Right cardiac atrium (tissue), 5 donors: ENCODE measurements at regions not wholly inside any gene's neighbourhood (a gene's known extent, or its start where the extent isn't known, plus 50 kb on each side); places are given as distances from the start of the nearest gene placed in this dataset.

ENCODE experiments used
- ATAC-seq, 2 donors: fragments of 200-7000 bp; cut with Tn5 transposase; one replicate each; pipeline versions ENCODE4 v1.8.0 to v1.9.1; 2020; ENCODE audit warnings: moderate library complexity in 2 of 2, mild to moderate bottlenecking in 1 of 2
- DNase-seq, 3 donors: peaks; one replicate each; pipeline ENCODE4 v3.0.0-alpha.2; 2020
- H3K27ac ChIP-seq: one replicate; pipeline ENCODE4 v1.5.1; 2013; ENCODE audit warnings: mild to moderate bottlenecking, low read length, control low read depth, moderate library complexity
- H3K27me3 ChIP-seq: one replicate; pipeline ENCODE4 v1.6.1; 2013; ENCODE audit not compliant: control insufficient read depth, insufficient read depth
- H3K4me1 ChIP-seq: one replicate; pipeline ENCODE4 v1.6.1; 2013; ENCODE audit warnings: low read length; ENCODE audit not compliant: control insufficient read depth, insufficient read depth
- H3K4me3 ChIP-seq: one replicate; pipeline ENCODE4 v1.5.1; 2013; ENCODE audit warnings: low read length, control low read depth
- H3K9me3 ChIP-seq: one replicate; pipeline ENCODE4 v1.6.1; 2013; ENCODE audit warnings: low read length; ENCODE audit not compliant: control insufficient read depth
- WGBS: extraction: QIAGEN DNeasy Blood & Tissue Kit; methylation state at CpG from one replicate; pipeline ENCODE4 v1.1.7; 2013; 5-methylcytosine and 5-hydroxymethylcytosine counted together
- intact Hi-C, 4 donors: fragments of 100-400 bp; cut with DNase I; formaldehyde crosslinking; loops; one replicate each; pipeline versions ENCODE4 v1.11.0 to v1.14.0; 2022 to 2023
- donor health status: healthy with polysubstance abuse.
- donor health status: DM: no; HTN: yes; CAD: no.
- donor health status: DM: no; HTN: no; CAD: no.
- donor health status: DM: no; HTN: yes; CAD: no; lungs with severe emphysema.
- donor health status: DM: yes; HTN: yes; CAD: no.

DNA sequence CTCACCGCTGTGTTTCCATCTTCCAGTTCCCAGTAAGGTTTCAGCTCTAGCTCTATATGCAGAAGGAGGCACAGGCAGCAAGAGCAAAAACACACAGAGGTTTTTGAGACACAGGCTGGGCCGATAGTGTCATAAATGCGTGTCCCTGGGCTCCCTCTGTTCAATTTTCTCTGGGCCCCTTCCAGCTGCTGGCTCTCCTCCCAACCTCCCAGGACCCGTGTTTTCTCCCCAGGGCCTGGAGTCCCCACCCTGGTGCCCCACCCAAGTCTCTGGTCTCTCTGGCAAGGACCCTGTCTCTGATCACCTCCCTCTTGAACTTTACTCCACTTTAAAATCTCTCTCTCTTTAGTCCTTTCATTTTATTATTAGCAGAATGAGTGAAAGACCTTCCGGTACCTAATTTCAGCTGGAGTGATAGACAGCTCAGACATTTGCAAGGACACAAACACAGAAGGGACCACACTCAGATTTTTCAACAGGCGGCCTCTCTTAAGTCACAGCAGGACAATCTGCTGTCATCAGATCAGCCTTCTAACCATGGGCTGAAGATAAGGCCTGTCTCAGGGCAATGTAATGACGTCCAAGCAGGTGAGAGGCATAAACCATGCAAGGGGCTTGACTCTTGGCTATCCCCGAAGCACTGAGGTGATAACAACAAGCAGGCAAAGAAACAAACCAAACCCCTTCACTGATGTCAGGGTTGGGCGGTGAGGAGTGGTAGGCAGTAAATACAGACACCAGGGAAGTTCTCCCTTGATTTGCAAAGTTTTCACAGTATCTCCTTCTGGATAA, 190.0 kb upstream of the IRS2 start:
- no peak overlapping the region for H3K4me3 ChIP-seq
- H3K9me3 ChIP-seq = no peaks in the 10 kb centered on the region
- intact Hi-C loops = no loop called here
- 47% methylated on average over 9 of the region's 9 CpGs for WGBS
- H3K4me1 ChIP-seq = peaks cover 2% of the 10 kb centered on the region
- H3K27ac ChIP-seq = no peak overlapping the region
- peak; percentile 36 to 43 for ATAC-seq
- H3K27me3 ChIP-seq = no peaks in the 10 kb centered on the region
- DNase-seq = peak; percentile 36 to 73 (median 58)

DNA sequence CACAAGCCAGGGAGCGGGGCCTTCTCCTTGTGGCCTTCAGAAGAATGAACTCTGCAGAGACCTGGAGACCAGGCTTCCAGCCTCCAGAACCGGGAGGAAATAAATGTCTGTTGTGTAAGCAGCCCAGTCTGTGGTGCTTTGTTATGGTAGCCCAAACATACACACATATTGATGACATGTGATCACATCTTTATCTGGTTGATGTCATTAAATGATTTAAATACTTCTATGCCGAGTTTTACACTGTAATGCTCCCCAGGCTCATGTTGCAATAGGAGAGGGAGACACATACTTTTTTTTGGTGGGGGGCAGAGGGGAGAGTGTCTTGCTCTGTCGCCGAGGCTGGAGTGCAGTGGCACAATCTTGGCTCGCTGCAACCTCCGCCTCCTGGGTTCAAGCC, 188.0 kb upstream of the IRS2 start:
- intact Hi-C loops = no loop called here
- no peak overlapping the region for H3K4me3 ChIP-seq
- no peak overlapping the region for H3K27ac ChIP-seq
- ATAC-seq = no peak
- WGBS = 90% methylated on average over 7 of the region's 7 CpGs
- H3K9me3 ChIP-seq = no peaks in the 10 kb centered on the region
- no peaks in the 10 kb centered on the region for H3K27me3 ChIP-seq
- peaks cover 2% of the 10 kb centered on the region for H3K4me1 ChIP-seq
- DNase-seq = no peak

DNA sequence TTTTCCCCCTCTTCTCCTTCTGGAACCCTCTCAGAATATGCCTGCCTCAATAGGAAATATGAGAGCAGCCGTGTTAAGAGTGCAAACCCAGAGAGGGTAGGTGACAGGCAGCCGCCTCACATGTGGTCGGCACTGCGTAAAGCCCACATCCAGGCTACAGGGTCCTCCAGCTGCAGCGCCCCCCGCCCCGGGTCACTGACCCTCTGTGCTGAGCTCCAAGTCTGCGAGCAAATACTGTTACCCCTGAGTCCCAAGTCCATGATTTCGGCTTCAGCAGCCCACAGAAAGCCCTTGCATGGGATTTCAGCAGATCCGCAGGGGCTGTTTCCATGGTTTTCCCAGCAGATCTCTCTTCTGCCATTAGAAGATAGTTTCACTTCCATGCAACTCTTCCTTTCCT, 186.9 kb upstream of the IRS2 start:
- DNase-seq = no peak
- Histone ChIP-seq H3K9me3 (no peaks in the 10 kb centered on the region), H3K27ac (no peak overlapping the region), H3K4me1 (peaks cover 2% of the 10 kb centered on the region), H3K27me3 (no peaks in the 10 kb centered on the region), H3K4me3 (no peak overlapping the region)
- WGBS = 93% methylated on average over 10 of the region's 10 CpGs
- intact Hi-C loops = no loop called here
- ATAC-seq = no peak

DNA sequence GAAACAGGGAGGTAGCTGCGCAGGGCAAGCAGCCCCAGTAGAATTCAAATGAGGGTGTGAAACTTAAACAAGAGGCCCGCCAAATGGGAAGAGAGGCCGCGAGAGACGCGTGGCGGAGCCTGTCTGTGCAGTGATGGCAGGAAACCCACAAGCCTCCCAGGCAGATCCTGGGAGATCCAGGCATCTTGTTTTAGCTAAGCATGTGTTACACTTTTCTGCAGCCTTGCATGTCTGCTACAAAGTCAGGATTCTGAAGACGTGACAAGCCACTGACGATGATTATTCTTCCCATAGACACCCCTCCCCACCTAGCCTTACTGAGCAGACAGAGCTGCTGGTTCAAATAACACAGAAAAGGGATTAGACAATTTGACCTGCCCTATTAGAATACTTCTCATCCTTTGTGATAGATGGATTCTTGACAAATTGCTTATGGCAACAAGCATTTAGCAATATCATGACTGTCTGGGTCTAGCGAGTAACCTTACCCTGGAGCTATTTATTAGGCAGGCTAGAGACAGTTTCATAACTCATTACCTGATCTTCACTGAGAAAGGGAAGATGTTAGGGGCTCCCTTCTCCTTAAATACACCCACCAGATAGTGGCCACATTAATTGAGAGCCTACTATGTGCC, 185.2 kb upstream of the IRS2 start:
- Histone ChIP-seq H3K27ac (no peak overlapping the region), H3K4me1 (peaks cover under 1% of the 10 kb centered on the region), H3K27me3 (no peaks in the 10 kb centered on the region), H3K9me3 (no peaks in the 10 kb centered on the region), H3K4me3 (no peak overlapping the region)
- DNase-seq = peak; percentile 36 to 80 (median 72)
- peak in 1 of 2 donors; percentile 47 for ATAC-seq
- intact Hi-C loops = no loop called here
- 80% methylated on average over 10 of the region's 10 CpGs for WGBS

DNA sequence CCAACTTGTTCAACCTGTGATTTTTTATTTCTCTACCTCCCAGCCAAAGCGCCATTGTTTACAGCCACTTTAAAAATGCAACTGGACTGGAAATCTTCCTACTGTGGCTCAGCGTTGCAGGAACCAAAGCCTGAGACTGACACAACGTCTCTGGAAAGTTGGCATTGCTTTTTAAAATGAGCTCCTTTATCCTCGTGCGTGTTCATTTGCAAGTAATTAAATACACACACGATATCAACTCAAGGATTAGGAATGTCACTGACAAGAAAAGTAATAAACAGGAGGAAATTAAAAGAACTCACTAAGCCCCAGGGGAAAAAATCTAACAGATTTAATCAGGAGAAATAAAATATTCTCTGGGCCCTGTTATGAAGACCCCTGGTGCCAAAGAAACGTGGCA, 184.6 kb upstream of the IRS2 start:
- Histone ChIP-seq H3K27me3 (no peaks in the 10 kb centered on the region), H3K9me3 (no peaks in the 10 kb centered on the region), H3K4me3 (no peak overlapping the region), H3K4me1 (no peaks in the 10 kb centered on the region), H3K27ac (no peak overlapping the region)
- intact Hi-C loops = no loop called here
- no peak for DNase-seq
- ATAC-seq = peak in 1 of 2 donors; percentile 11
- 66% methylated on average over 7 of the region's 7 CpGs for WGBS

DNA sequence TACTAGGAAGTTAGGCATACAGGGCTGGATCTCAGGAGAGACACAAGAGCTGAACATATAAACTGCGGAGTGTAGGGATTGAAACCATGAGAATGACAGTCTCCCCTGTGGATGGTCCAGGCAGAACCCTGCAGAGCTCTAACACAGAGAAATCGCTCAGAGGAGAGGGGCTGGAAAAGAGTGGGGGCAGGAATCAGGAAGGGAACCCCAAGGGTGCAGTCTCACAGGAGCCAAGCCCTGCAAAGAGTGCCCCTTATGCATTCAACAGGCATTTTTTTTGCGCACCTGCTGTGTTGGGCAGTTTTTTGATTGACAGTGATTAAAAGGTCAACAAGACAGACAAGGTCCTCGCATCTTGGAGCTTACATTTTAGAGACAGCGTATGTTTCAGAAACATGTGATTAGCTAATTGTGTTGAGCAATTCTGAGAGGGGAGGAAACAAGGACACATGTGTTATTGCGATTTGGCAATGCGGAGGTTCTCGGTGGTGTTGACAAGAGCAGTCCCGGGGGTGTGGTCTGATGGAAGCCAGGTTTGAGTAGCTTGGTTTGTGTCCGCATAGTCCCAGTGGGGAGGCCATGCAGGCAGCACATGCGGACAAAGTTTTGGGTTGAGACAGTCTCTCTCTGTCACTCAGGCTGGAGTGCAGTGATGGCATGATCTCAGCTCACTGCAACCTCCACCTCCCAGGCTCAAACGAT, 182.6 kb upstream of the IRS2 start:
- ATAC-seq (peak; percentile 93 to 95), DNase-seq (peak; percentile 87 to 93 (median 88))
- H3K4me3 ChIP-seq = no peak overlapping the region
- intact Hi-C loops = no loop called here
- 45% methylated on average over 12 of the region's 12 CpGs for WGBS
- H3K4me1 ChIP-seq = no peaks in the 10 kb centered on the region
- no peaks in the 10 kb centered on the region for H3K9me3 ChIP-seq
- H3K27ac ChIP-seq = no peak overlapping the region
- no peaks in the 10 kb centered on the region for H3K27me3 ChIP-seq

DNA sequence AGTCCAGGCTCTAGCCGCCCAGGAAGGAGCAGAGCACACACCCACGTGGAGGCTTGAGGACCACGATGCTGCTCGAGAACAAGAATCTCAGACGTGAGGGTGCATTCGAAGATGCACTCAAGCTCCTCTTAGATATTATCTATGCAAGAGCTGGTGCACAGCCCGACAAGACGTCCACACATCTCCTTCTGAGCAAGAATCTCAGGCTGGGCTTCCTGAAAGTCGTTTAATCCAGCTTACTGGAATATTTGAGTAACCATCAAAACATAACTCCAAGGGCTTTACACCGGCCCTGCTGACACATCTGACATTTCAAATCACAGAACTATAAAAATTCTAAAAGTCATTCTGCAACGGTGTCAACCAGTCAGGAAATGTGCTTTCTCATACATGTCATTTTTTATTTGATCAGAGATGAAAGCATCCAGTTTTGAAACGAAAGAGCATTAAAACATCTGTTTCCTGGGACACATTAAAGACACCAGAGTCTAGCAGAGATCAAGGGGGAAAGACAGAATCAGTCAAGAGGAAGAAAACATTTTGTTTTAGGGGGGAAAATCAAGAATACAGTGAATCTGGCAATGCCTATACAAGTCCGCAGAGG, 177.7 kb upstream of the IRS2 start:
- H3K27me3 ChIP-seq = no peaks in the 10 kb centered on the region
- no peak for ATAC-seq
- no peaks in the 10 kb centered on the region for H3K4me1 ChIP-seq
- no peak for DNase-seq
- H3K9me3 ChIP-seq = no peaks in the 10 kb centered on the region
- H3K4me3 ChIP-seq = no peak overlapping the region
- intact Hi-C loops = no loop called here
- WGBS = 73% methylated on average over 13 of the region's 13 CpGs
- no peak overlapping the region for H3K27ac ChIP-seq

DNA sequence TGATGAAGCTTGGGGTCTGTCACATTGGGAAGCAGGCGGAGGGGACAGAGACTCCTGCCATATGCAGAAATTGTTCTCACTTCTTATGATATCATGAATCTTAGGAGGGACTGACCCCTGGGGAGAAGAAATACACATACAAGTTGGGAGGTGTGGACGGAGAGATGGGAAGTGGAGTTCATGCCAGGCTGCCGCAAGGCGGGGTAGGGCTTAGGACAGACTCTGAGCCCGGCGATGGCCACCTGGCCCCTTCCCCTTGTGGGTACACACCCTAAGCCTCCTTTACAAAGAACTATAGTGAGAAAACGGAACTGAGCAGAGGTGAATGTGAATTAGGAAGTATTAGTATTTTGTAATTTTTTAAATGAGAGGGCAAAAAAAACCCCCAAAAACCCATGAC, 177.0 kb upstream of the IRS2 start:
- no peak for DNase-seq
- Histone ChIP-seq H3K27me3 (no peaks in the 10 kb centered on the region), H3K4me3 (no peak overlapping the region), H3K4me1 (no peaks in the 10 kb centered on the region), H3K27ac (no peak overlapping the region), H3K9me3 (no peaks in the 10 kb centered on the region)
- 90% methylated on average over 7 of the region's 7 CpGs for WGBS
- intact Hi-C loops = no loop called here
- ATAC-seq = no peak

DNA sequence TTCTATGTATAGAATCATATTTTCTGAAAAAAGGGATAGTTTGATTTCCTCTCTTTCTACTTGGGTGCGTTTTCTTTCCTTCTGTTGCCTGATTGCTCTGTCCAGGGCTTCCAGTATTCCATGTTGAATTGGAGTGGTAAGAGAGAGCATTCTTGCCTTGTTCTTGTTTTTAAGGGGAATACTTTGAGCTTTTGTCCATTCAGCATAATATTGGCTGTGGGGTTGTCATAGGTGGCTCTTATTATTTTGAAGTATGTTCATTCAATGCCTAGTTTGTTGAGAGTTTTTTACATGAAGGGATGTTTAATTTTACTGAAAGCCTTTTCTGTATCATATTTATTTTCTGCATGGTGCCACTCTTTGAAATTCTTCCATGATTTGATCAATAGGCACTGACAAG, 173.5 kb upstream of the IRS2 start:
- WGBS = 83% methylated on average over 1 of the region's 1 CpG
- H3K4me1 ChIP-seq = no peaks in the 10 kb centered on the region

DNA sequence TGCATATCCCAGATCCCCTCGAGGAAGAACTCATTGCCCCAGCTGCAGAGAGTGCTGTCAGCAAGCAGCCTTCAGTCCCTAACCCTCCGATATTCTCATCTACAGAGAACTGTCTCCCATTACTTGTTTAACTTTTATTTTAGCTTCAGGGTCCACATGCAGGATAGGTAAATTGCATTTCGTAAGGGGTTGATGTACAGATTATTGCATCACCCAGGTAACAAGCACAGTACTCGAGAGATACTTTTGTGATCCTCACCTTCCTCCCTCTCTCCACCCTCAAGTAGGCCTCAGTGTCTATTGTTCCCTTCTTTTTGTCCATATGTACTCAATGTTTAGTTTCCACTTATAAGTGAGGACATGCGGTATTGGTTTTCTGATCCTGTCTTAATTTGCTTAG, 171.5 kb upstream of the IRS2 start:
- ATAC-seq (no peak), DNase-seq (no peak)
- no peaks in the 10 kb centered on the region for H3K9me3 ChIP-seq
- no peak overlapping the region for H3K27ac ChIP-seq
- no peaks in the 10 kb centered on the region for H3K4me1 ChIP-seq
- H3K27me3 ChIP-seq = no peaks in the 10 kb centered on the region
- H3K4me3 ChIP-seq = no peak overlapping the region
- 86% methylated on average over 5 of the region's 5 CpGs for WGBS
- intact Hi-C loops = no loop called here

More for the DNA sequence above, 173.5 kb upstream of the IRS2 start:
- ATAC-seq (no peak), DNase-seq (no peak)
- H3K4me3 ChIP-seq = no peak overlapping the region
- H3K9me3 ChIP-seq = no peaks in the 10 kb centered on the region
- H3K27ac ChIP-seq = no peak overlapping the region
- intact Hi-C loops = no loop called here
- H3K27me3 ChIP-seq = no peaks in the 10 kb centered on the region

DNA sequence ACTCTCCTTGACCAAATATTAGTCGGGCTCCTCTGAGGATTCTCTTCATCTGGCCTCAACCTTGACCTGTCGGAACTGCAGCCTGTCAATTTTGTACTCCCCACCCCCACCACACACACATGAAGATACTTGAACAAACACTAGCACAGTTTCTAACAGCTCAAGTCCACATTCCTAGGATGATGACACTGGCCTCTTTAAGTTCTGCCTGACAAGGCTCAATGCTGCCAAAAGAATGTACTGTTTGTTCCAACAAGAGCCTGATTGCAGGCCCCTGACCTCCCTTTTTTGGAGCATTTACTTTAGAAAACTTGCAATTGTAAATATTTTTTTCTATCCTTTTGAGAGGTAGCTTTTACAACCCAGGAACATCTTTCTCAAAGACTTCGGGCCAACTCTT, 169.2 kb upstream of the IRS2 start:
- ATAC-seq = peak; percentile 35 to 66
- H3K4me3 ChIP-seq = no peak overlapping the region
- 66% methylated on average over 3 of the region's 3 CpGs for WGBS

More for the DNA sequence above, 169.2 kb upstream of the IRS2 start:
- Histone ChIP-seq H3K27ac (no peak overlapping the region), H3K9me3 (no peaks in the 10 kb centered on the region), H3K27me3 (no peaks in the 10 kb centered on the region), H3K4me1 (no peaks in the 10 kb centered on the region)
- intact Hi-C loops = no loop called here
- DNase-seq = no peak
